ENCODE measurements at regions not wholly inside any gene's neighbourhood (a gene's known extent, or its start where the extent isn't known, plus 50 kb on each side); places are given as distances from the start of the nearest gene placed in this dataset.

DNA sequence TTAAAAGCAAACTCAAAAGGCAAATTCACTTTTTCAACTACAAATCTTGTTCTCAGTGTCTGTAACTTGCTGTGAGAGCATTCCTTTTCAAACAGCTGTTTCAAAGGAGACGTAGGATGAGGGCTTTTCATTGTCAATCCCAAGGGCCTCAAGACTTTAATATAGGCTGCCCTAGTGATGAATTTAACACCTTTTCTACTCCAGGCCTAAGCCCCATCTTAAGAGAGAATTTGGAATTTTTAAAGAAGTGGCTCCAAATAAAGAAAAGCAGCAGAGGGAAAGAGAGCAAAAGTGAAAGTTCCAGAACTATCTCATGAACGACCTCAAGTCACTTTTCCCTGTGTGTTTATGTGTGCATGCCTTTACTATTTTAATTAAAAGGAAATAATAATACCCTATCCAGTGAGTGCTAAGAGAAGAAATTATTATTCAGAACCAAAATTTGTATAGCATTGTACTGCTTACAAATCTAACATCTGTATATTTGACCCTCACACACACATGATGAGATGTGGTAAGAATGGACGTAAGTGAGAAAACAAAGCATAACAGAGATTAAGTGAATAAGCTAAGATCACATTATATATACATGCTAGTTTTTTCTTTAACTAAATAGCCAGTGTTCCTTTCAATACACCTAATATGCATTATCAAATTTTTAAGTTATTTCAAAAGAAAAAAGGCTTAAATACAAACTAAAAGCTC is 196.4 kb downstream of the VGLL3 start:
- Histone ChIP-seq H3K4me2 (no peak overlapping the region), H4K20me1 (ENCODE audit: insufficient read depth) (no peaks in the 10 kb centered on the region), H3K27ac (no peak overlapping the region), H3K79me2 (ENCODE audit: insufficient read depth, low read depth) (no peaks in the 10 kb centered on the region), H3K9ac (no peak overlapping the region), H3K4me1 (ENCODE audit: low read depth, poor library complexity, severe bottlenecking) (no peaks in the 10 kb centered on the region), H3K36me3 (ENCODE audit: insufficient read depth) (no peaks in the 10 kb centered on the region), H3K27me3 (ENCODE audit: insufficient read depth, low read depth) (no peaks in the 10 kb centered on the region), H2AFZ (ENCODE audit: low read depth) (no peak overlapping the region), H3K4me3 (IDR thresholded peaks at IDR 0.05; ENCODE audit: insufficient read depth, low read depth, low read length) (no peak overlapping the region)
- TF ChIP-seq CTCF (conservative IDR thresholded peaks at IDR 0.05; ENCODE audit: low read depth, low read length): no peak

- no peaks in the 10 kb centered on the region for H3K27me3 ChIP-seq (ENCODE audit: insufficient read depth, low read depth)
- no peak overlapping the region for H3K4me2 ChIP-seq
- no peaks in the 10 kb centered on the region for H3K79me2 ChIP-seq (ENCODE audit: insufficient read depth, low read depth)
- H2AFZ ChIP-seq (ENCODE audit: low read depth): no peak overlapping the region
- no peaks in the 10 kb centered on the region for H4K20me1 ChIP-seq (ENCODE audit: insufficient read depth)
- no peak overlapping the region for H3K9ac ChIP-seq
- no peak overlapping the region for H3K4me3 ChIP-seq (IDR thresholded peaks at IDR 0.05; ENCODE audit: insufficient read depth, low read depth, low read length)
- H3K27ac ChIP-seq: no peak overlapping the region
- no peak for TF ChIP-seq CTCF (conservative IDR thresholded peaks at IDR 0.05; ENCODE audit: low read depth, low read length)
- H3K36me3 ChIP-seq (ENCODE audit: insufficient read depth): no peaks in the 10 kb centered on the region
- no peaks in the 10 kb centered on the region for H3K4me1 ChIP-seq (ENCODE audit: low read depth, poor library complexity, severe bottlenecking)
Observed at GRCh38 chr3:86793786-86794185, 197.2 kb downstream of the VGLL3 start.

- Histone ChIP-seq H3K27ac (no peak overlapping the region), H3K36me3 (ENCODE audit: insufficient read depth) (no peaks in the 10 kb centered on the region), H3K4me1 (ENCODE audit: low read depth, poor library complexity, severe bottlenecking) (no peaks in the 10 kb centered on the region), H4K20me1 (ENCODE audit: insufficient read depth) (no peaks in the 10 kb centered on the region), H3K79me2 (ENCODE audit: insufficient read depth, low read depth) (no peaks in the 10 kb centered on the region), H3K27me3 (ENCODE audit: insufficient read depth, low read depth) (no peaks in the 10 kb centered on the region), H3K4me2 (no peak overlapping the region), H2AFZ (ENCODE audit: low read depth) (no peak overlapping the region), H3K4me3 (IDR thresholded peaks at IDR 0.05; ENCODE audit: insufficient read depth, low read depth, low read length) (no peak overlapping the region), H3K9ac (no peak overlapping the region)
- TF ChIP-seq CTCF (conservative IDR thresholded peaks at IDR 0.05; ENCODE audit: low read depth, low read length): no peak
Observed at GRCh38 chr3:86792316-86792715, 198.6 kb downstream of the VGLL3 start.

DNA sequence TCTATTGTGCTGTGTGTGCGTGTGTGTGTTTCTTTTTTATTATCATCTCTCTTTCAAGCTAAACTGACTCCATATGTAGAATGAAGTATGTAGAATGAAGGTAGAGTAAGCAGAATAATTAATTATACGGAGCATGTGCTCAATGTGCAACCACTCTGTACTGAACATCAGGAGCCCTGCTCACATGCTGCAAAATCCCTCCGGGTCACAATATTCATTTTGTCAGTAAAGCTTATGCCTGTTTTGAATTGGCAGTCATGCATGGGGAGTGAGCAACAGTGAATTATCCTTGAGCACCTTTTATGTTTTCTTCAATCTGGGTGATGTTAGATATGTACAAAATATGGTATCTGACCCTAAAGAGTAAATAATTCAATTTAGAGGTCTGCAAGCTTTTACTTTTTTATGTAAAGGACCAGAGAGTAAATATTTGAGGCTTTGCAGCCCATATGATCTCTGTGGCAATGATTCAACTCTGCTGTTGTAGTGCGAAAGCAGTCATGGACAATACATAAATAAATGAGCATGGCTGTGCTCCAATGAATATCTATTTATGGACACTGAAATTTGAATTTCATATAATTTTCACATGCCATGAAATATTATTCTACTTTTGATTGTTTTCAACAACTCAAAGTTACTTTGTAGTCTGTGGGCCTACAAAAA is 199.9 kb downstream of the VGLL3 start:
- no peak overlapping the region for H3K9ac ChIP-seq
- H2AFZ ChIP-seq (ENCODE audit: low read depth): no peak overlapping the region
- H3K4me2 ChIP-seq: no peak overlapping the region
- no peak overlapping the region for H3K27ac ChIP-seq
- H4K20me1 ChIP-seq (ENCODE audit: insufficient read depth): no peaks in the 10 kb centered on the region
- H3K4me1 ChIP-seq (ENCODE audit: low read depth, poor library complexity, severe bottlenecking): no peaks in the 10 kb centered on the region
- H3K27me3 ChIP-seq (ENCODE audit: insufficient read depth, low read depth): no peaks in the 10 kb centered on the region
- TF ChIP-seq CTCF (conservative IDR thresholded peaks at IDR 0.05; ENCODE audit: low read depth, low read length): no peak
- no peaks in the 10 kb centered on the region for H3K79me2 ChIP-seq (ENCODE audit: insufficient read depth, low read depth)
- H3K4me3 ChIP-seq (IDR thresholded peaks at IDR 0.05; ENCODE audit: insufficient read depth, low read depth, low read length): no peak overlapping the region
- H3K36me3 ChIP-seq (ENCODE audit: insufficient read depth): no peaks in the 10 kb centered on the region

Data from KMS-11 (cell line).